Calu3 (cell line): ENCODE measurements at regions not wholly inside any gene's neighbourhood (a gene's known extent, or its start where the extent isn't known, plus 50 kb on each side); places are given as distances from the start of the nearest gene placed in this dataset.

Experiments
- BruUV-seq: library from RNA; stranded (reverse); fragments of 400-500 nt; replicated peaks from 2 replicates; lab custom pipeline; 2021; lab: Mats Ljungman, UMichigan
- CTCF ChIA-PET: fragments of 300-600 bp; sonication (Branson Sonifier 250); formaldehyde crosslinking; loops from one replicate; lab custom pipeline; 2022; ENCODE audit warnings: antibody characterized with exemption; lab: Charles Lee
- DNase-seq: peaks from one replicate; pipeline ENCODE4 v3.0.0; 2022
- H3K27ac Mint-ChIP-seq: one replicate; pipeline ENCODE4 v1.8.0; 2022; ENCODE audit warnings: mixed read lengths; ENCODE audit not compliant: unreplicated experiment
- H3K27me3 Mint-ChIP-seq: one replicate; pipeline ENCODE4 v1.8.0; 2022; ENCODE audit warnings: mixed read lengths; ENCODE audit not compliant: unreplicated experiment
- H3K36me3 Mint-ChIP-seq: one replicate; pipeline ENCODE4 v1.8.0; 2022; ENCODE audit warnings: mild to moderate bottlenecking, moderate library complexity, mixed read lengths; ENCODE audit not compliant: insufficient read depth, unreplicated experiment
- H3K4me1 Mint-ChIP-seq: one replicate; pipeline ENCODE4 v1.8.0; 2022; ENCODE audit warnings: mild to moderate bottlenecking, low read depth, mixed read lengths; ENCODE audit not compliant: unreplicated experiment
- H3K4me3 Mint-ChIP-seq: one replicate; pipeline ENCODE4 v1.8.0; 2022; ENCODE audit warnings: mild to moderate bottlenecking, low read depth, moderate library complexity, mixed read lengths; ENCODE audit not compliant: unreplicated experiment
- H3K9me3 Mint-ChIP-seq: one replicate; pipeline ENCODE4 v1.8.0; 2022; ENCODE audit warnings: low read depth, mixed read lengths; ENCODE audit not compliant: unreplicated experiment
- CTCF ChIP-seq: fragments of 200-600 bp; IDR thresholded peaks from one replicate; pipeline ENCODE4 v1.8.0; 2022; ENCODE audit warnings: antibody characterized with exemption; ENCODE audit not compliant: unreplicated experiment
- intact Hi-C: fragments of 100-400 bp; cut with micrococcal nuclease; formaldehyde crosslinking; loops from one replicate; pipeline ENCODE4 v1.10.0; 2022; ENCODE audit not compliant: unreplicated experiment

- no peak for TF ChIP-seq CTCF
- DNase-seq = no peak
- BruUV-seq = no TSS peak
- Mint-ChIP-seq H3K27me3 (peaks cover 79% of the 10 kb centered on the region), H3K9me3 (no peaks in the 10 kb centered on the region), H3K4me3 (no peak overlapping the region), H3K36me3 (no peaks in the 10 kb centered on the region), H3K4me1 (no peaks in the 10 kb centered on the region), H3K27ac (no peak overlapping the region)
- CTCF ChIA-PET = no interaction called here
- intact Hi-C loops = no loop called here
Measured at GRCh38 chr6:168149015-168149414, 70.0 kb upstream of the FRMD1 start.

GRCh38 chr6:168148231-168148849, 69.3 kb upstream of the FRMD1 start:
- no peak for TF ChIP-seq CTCF
- Mint-ChIP-seq H3K27ac (no peak overlapping the region), H3K27me3 (peaks cover 83% of the 10 kb centered on the region), H3K4me1 (no peaks in the 10 kb centered on the region), H3K36me3 (no peaks in the 10 kb centered on the region), H3K9me3 (no peaks in the 10 kb centered on the region), H3K4me3 (no peak overlapping the region)
- CTCF ChIA-PET = no interaction called here
- no TSS peak for BruUV-seq
- DNase-seq = no peak
- intact Hi-C loops = no loop called here

GRCh38 chr6:168147205-168147738, 68.3 kb upstream of the FRMD1 start:
- Mint-ChIP-seq H3K36me3 (no peaks in the 10 kb centered on the region), H3K27ac (no peak overlapping the region), H3K4me3 (no peak overlapping the region), H3K9me3 (no peaks in the 10 kb centered on the region), H3K27me3 (peaks cover 85% of the 10 kb centered on the region), H3K4me1 (no peaks in the 10 kb centered on the region)
- CTCF ChIA-PET = no interaction called here
- DNase-seq = no peak
- intact Hi-C loops = no loop called here
- BruUV-seq = no TSS peak
- TF ChIP-seq CTCF = no peak

- no peak overlapping the region for H3K4me3 Mint-ChIP-seq
- no peak overlapping the region for H3K27ac Mint-ChIP-seq
- CTCF ChIA-PET = no interaction called here
- intact Hi-C loops = no loop called here
- H3K9me3 Mint-ChIP-seq = no peaks in the 10 kb centered on the region
- peaks cover 85% of the 10 kb centered on the region for H3K27me3 Mint-ChIP-seq
- no peaks in the 10 kb centered on the region for H3K4me1 Mint-ChIP-seq
- H3K36me3 Mint-ChIP-seq = no peaks in the 10 kb centered on the region
- DNase-seq = no peak
- no TSS peak for BruUV-seq
- no peak for TF ChIP-seq CTCF
Measured at GRCh38 chr6:168145747-168146596, 67.0 kb upstream of the FRMD1 start.
